KMS-11 (cell line): ENCODE measurements at regions not wholly inside any gene's neighbourhood (a gene's known extent, or its start where the extent isn't known, plus 50 kb on each side); places are given as distances from the start of the nearest gene placed in this dataset.

Experiments
- H2AFZ ChIP-seq: fragments of 200-600 bp; sonication (generic); 2 replicates; pipeline ENCODE4 v1.6.1; 2016; ENCODE audit warnings: antibody characterized with exemption, mixed run types, low read depth
- H3K27ac ChIP-seq: fragments of 200-600 bp; sonication (generic); 2 replicates; pipeline ENCODE4 v1.6.1; 2016; ENCODE audit warnings: mild to moderate bottlenecking, mixed run types
- H3K27me3 ChIP-seq: fragments of 200-600 bp; sonication (generic); 2 replicates; pipeline ENCODE4 v1.6.1; 2017; ENCODE audit warnings: mild to moderate bottlenecking, low read depth, mixed run types, moderate library complexity; ENCODE audit not compliant: insufficient read depth
- H3K36me3 ChIP-seq: fragments of 200-600 bp; sonication (generic); 2 replicates; pipeline ENCODE4 v1.6.1; 2017; ENCODE audit warnings: mild to moderate bottlenecking, mixed run types; ENCODE audit not compliant: insufficient read depth
- H3K4me1 ChIP-seq: fragments of 200-600 bp; sonication (generic); 2 replicates; pipeline ENCODE4 v1.6.1; 2016; ENCODE audit warnings: mild to moderate bottlenecking, low read depth, mixed run types; ENCODE audit not compliant: poor library complexity, severe bottlenecking
- H3K4me2 ChIP-seq: fragments of 200-600 bp; sonication (generic); 2 replicates; pipeline ENCODE4 v1.7.0; 2016; ENCODE audit warnings: mild to moderate bottlenecking, mixed run types
- H3K4me3 ChIP-seq: fragments of 200-600 bp; sonication (generic); IDR thresholded peaks from 2 replicates; pipeline ENCODE4 v1.6.1; 2017; ENCODE audit warnings: low read depth, low read length, mixed read lengths; ENCODE audit not compliant: insufficient read depth
- H3K79me2 ChIP-seq: fragments of 200-600 bp; sonication (generic); 2 replicates; pipeline ENCODE4 v1.6.1; 2016; ENCODE audit warnings: low read depth, mixed run types; ENCODE audit not compliant: insufficient read depth
- H3K9ac ChIP-seq: fragments of 200-600 bp; sonication (generic); 2 replicates; pipeline ENCODE4 v1.6.1; 2016; ENCODE audit warnings: mild to moderate bottlenecking, mixed run types
- H4K20me1 ChIP-seq: fragments of 200-600 bp; sonication (generic); 2 replicates; pipeline ENCODE4 v1.6.1; 2016; ENCODE audit warnings: mild to moderate bottlenecking, mixed run types; ENCODE audit not compliant: insufficient read depth
- CTCF ChIP-seq: fragments of 200-600 bp; sonication (generic); conservative IDR thresholded peaks from 2 replicates; pipeline ENCODE4 v1.6.1; 2017; ENCODE audit warnings: low read depth, mild to moderate bottlenecking, antibody characterized with exemption, low read length, moderate library complexity, mixed read lengths

GRCh38 chr13:50400035-50400726, 384.9 kb downstream of the KCNRG start:
- H3K9ac ChIP-seq, result no peak overlapping the region

GRCh38 chr13:50401049-50401505, 385.8 kb downstream of the KCNRG start:
- Histone ChIP-seq H3K36me3 (no peaks in the 10 kb centered on the region), H3K27ac (no peak overlapping the region), H3K79me2 (no peaks in the 10 kb centered on the region), H4K20me1 (no peaks in the 10 kb centered on the region), H2AFZ (no peak overlapping the region), H3K4me1 (no peaks in the 10 kb centered on the region), H3K4me3 (no peak overlapping the region), H3K4me2 (no peak overlapping the region), H3K27me3 (no peaks in the 10 kb centered on the region), H3K9ac (no peak overlapping the region)
- TF ChIP-seq CTCF, result no peak

More at GRCh38 chr13:50400035-50400726, 384.9 kb downstream of the KCNRG start:
- no peaks in the 10 kb centered on the region for H3K4me1 ChIP-seq
- H3K4me2 ChIP-seq, result no peak overlapping the region
- TF ChIP-seq CTCF, result no peak
- H3K27ac ChIP-seq, result no peak overlapping the region
- H3K27me3 ChIP-seq, result no peaks in the 10 kb centered on the region
- H3K36me3 ChIP-seq, result no peaks in the 10 kb centered on the region
- no peak overlapping the region for H2AFZ ChIP-seq
- H4K20me1 ChIP-seq, result no peaks in the 10 kb centered on the region
- no peaks in the 10 kb centered on the region for H3K79me2 ChIP-seq
- H3K4me3 ChIP-seq, result no peak overlapping the region

- no peak overlapping the region for H3K4me3 ChIP-seq
These were observed 386.6 kb downstream of the KCNRG start for GRCh38 chr13:50401721-50402465.

GRCh38 chr13:50403311-50403710, 388.1 kb downstream of the KCNRG start:
- Histone ChIP-seq H3K27ac (no peak overlapping the region), H3K4me2 (no peak overlapping the region), H3K36me3 (no peaks in the 10 kb centered on the region), H3K9ac (no peak overlapping the region), H2AFZ (no peak overlapping the region), H3K4me1 (no peaks in the 10 kb centered on the region), H3K79me2 (no peaks in the 10 kb centered on the region), H3K27me3 (no peaks in the 10 kb centered on the region), H4K20me1 (no peaks in the 10 kb centered on the region), H3K4me3 (no peak overlapping the region)
- TF ChIP-seq CTCF, result no peak

More at GRCh38 chr13:50401721-50402465, 386.6 kb downstream of the KCNRG start:
- H3K36me3 ChIP-seq, result no peaks in the 10 kb centered on the region
- no peaks in the 10 kb centered on the region for H3K27me3 ChIP-seq
- H3K79me2 ChIP-seq, result no peaks in the 10 kb centered on the region
- H2AFZ ChIP-seq, result no peak overlapping the region
- no peak overlapping the region for H3K27ac ChIP-seq
- no peaks in the 10 kb centered on the region for H3K4me1 ChIP-seq
- TF ChIP-seq CTCF, result no peak
- H3K9ac ChIP-seq, result no peak overlapping the region
- H4K20me1 ChIP-seq, result no peaks in the 10 kb centered on the region
- H3K4me2 ChIP-seq, result no peak overlapping the region
